Upper lobe of right lung (tissue), 1 donor: ENCODE measurements at regions not wholly inside any gene's neighbourhood (a gene's known extent, or its start where the extent isn't known, plus 50 kb on each side); places are given as distances from the start of the nearest gene placed in this dataset.

ENCODE experiments used
- ATAC-seq: fragments of 200-7000 bp; cut with Tn5 transposase; one replicate; pipeline ENCODE4 v1.9.1; 2020; ENCODE audit warnings: mild to moderate bottlenecking, moderate library complexity
- DNase-seq: peaks from one replicate; pipeline ENCODE4 v3.0.0-alpha.2; 2020
- H3K27ac ChIP-seq: fragments of 200-600 bp; one replicate; pipeline ENCODE4 v1.8.0; 2022
- H3K27me3 ChIP-seq: fragments of 200-600 bp; one replicate; pipeline ENCODE4 v1.8.0; 2022; ENCODE audit warnings: mild to moderate bottlenecking
- H3K36me3 ChIP-seq: fragments of 200-600 bp; one replicate; pipeline ENCODE4 v1.8.0; 2022
- H3K4me1 ChIP-seq: fragments of 200-600 bp; one replicate; pipeline ENCODE4 v1.8.0; 2022
- H3K4me3 ChIP-seq: fragments of 200-600 bp; one replicate; pipeline ENCODE4 v1.8.0; 2022; ENCODE audit warnings: mild to moderate bottlenecking
- H3K9me3 ChIP-seq: fragments of 200-600 bp; one replicate; pipeline ENCODE4 v1.8.0; 2022
- intact Hi-C: fragments of 100-400 bp; cut with DNase I; formaldehyde crosslinking; loops from one replicate; pipeline ENCODE4 v1.11.0; 2022
- TF ChIP-seq, protein P1 (sequence below): fragments of 200-600 bp; IDR thresholded peaks from one replicate; pipeline ENCODE4 v1.8.0; 2022; ENCODE audit warnings: antibody characterized with exemption
- donor health status: DM: no; HTN: yes; CAD: no; lungs with severe emphysema.

GRCh38 chr17:79202480-79202879, 127.9 kb downstream of the ENGASE start:
- DNase-seq (no peak), ATAC-seq (no peak)
- Histone ChIP-seq H3K36me3 (no peaks in the 10 kb centered on the region), H3K4me1 (no peaks in the 10 kb centered on the region), H3K27ac (no peak overlapping the region), H3K9me3 (no peaks in the 10 kb centered on the region), H3K4me3 (no peak overlapping the region), H3K27me3 (peaks cover 34% of the 10 kb centered on the region)
- intact Hi-C loops = no loop called here
- TF ChIP-seq, protein P1, sequence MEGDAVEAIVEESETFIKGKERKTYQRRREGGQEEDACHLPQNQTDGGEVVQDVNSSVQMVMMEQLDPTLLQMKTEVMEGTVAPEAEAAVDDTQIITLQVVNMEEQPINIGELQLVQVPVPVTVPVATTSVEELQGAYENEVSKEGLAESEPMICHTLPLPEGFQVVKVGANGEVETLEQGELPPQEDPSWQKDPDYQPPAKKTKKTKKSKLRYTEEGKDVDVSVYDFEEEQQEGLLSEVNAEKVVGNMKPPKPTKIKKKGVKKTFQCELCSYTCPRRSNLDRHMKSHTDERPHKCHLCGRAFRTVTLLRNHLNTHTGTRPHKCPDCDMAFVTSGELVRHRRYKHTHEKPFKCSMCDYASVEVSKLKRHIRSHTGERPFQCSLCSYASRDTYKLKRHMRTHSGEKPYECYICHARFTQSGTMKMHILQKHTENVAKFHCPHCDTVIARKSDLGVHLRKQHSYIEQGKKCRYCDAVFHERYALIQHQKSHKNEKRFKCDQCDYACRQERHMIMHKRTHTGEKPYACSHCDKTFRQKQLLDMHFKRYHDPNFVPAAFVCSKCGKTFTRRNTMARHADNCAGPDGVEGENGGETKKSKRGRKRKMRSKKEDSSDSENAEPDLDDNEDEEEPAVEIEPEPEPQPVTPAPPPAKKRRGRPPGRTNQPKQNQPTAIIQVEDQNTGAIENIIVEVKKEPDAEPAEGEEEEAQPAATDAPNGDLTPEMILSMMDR = no peak

GRCh38 chr17:79201536-79202227, 127.1 kb downstream of the ENGASE start:
- intact Hi-C loops = no loop called here
- Histone ChIP-seq H3K27ac (no peak overlapping the region), H3K4me1 (no peaks in the 10 kb centered on the region), H3K36me3 (no peaks in the 10 kb centered on the region), H3K9me3 (no peaks in the 10 kb centered on the region), H3K4me3 (no peak overlapping the region), H3K27me3 (peaks cover 34% of the 10 kb centered on the region)
- TF ChIP-seq, protein P1 = no peak
- no peak for ATAC-seq
- no peak for DNase-seq

GRCh38 chr17:79201119-79201518, 126.5 kb downstream of the ENGASE start:
- TF ChIP-seq, protein P1 = no peak
- Histone ChIP-seq H3K27me3 (peaks cover 34% of the 10 kb centered on the region), H3K4me1 (no peaks in the 10 kb centered on the region), H3K4me3 (no peak overlapping the region), H3K9me3 (no peaks in the 10 kb centered on the region), H3K27ac (no peak overlapping the region), H3K36me3 (no peaks in the 10 kb centered on the region)
- intact Hi-C loops = no loop called here
- ATAC-seq (no peak), DNase-seq (no peak)

GRCh38 chr17:79196913-79197312, 122.3 kb downstream of the ENGASE start:
- no peak for DNase-seq
- no peak overlapping the region for H3K4me3 ChIP-seq
- intact Hi-C loops = loop anchor here (10.0 kb wide), 1 partner anchor 188 kb away; no protein-coding TSS in a partner anchor
- no peaks in the 10 kb centered on the region for H3K9me3 ChIP-seq
- H3K4me1 ChIP-seq = no peaks in the 10 kb centered on the region
- no peaks in the 10 kb centered on the region for H3K36me3 ChIP-seq
- TF ChIP-seq, protein P1 = no peak
- H3K27me3 ChIP-seq = peaks cover 36% of the 10 kb centered on the region
- no peak overlapping the region for H3K27ac ChIP-seq
- ATAC-seq = no peak

DNA sequence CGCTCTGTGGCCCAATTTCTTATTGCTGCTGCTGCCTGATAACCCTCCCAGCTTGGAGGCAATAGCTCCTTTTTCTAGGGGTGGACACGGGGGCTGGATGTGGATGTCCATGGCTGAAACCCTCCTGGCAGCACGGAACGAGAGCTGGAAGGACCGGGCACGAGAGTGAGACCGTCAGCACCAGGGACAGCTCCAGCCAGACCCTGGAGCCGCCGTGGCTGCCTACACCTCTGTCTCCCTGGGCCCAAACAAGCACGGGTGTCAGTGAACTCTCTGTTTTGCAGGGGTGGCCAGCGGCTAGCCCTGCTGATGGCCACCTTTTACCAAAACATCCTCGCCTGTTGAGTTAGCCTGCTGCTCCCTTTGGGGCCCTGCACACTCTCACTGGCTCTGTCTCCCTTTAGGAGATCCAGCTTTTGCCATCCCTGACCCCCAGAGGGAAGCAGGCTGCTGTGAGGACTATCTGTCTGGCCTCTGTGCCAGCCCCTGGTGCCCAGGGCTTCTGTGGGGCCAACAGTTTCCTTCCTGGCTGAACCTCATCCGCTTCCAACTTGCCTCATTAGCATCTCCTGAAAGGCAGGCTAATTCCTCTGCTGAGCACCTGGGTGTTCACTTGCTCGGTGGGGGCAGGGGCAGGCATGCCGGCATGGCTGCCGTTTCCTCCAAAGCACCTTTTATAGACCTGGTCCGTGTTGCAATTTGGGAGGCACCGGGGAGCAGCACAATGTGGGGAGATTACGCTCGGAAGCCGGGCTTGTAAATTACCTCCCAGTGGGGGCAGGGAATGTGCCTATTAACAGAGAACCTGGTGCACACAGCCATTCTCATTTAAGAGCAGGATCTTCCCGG, 118.1 kb downstream of the ENGASE start:
- peaks cover 40% of the 10 kb centered on the region for H3K27me3 ChIP-seq

More for the DNA sequence above, 118.1 kb downstream of the ENGASE start:
- Histone ChIP-seq H3K4me1 (no peaks in the 10 kb centered on the region), H3K27ac (no peak overlapping the region), H3K9me3 (no peaks in the 10 kb centered on the region), H3K36me3 (no peaks in the 10 kb centered on the region), H3K4me3 (no peak overlapping the region)
- intact Hi-C loops = loop anchor here (10.0 kb wide), 1 partner anchor 192 kb away; no protein-coding TSS in a partner anchor
- TF ChIP-seq, protein P1 = no peak
- ATAC-seq (peak; percentile 32), DNase-seq (no peak)
